LNCaP clone FGC (cell line): ENCODE measurements at regions not wholly inside any gene's neighbourhood (a gene's known extent, or its start where the extent isn't known, plus 50 kb on each side); places are given as distances from the start of the nearest gene placed in this dataset.

Experiments
- DNase-seq: peaks from one replicate; pipeline ENCODE4 v3.0.0-alpha.2; 2011; ENCODE audit warnings: low read depth
- H3K4me3 ChIP-seq: 2 replicates; pipeline ENCODE4 v1.5.1; 2011; ENCODE audit warnings: mild to moderate bottlenecking, low read depth, low read length, control low read depth
- TF ChIP-seq, protein P1 (sequence below): IDR thresholded peaks from 2 replicates; pipeline ENCODE4 v1.5.1; 2012; ENCODE audit warnings: mild to moderate bottlenecking; ENCODE audit not compliant: control insufficient read depth, insufficient read depth; ENCODE audit errors: extremely low read depth

GRCh38 chr1:87474098-87474497 is 145.4 kb downstream of the LMO4 start:
- no peak for DNase-seq
- no peak overlapping the region for H3K4me3 ChIP-seq
- TF ChIP-seq, protein P1, sequence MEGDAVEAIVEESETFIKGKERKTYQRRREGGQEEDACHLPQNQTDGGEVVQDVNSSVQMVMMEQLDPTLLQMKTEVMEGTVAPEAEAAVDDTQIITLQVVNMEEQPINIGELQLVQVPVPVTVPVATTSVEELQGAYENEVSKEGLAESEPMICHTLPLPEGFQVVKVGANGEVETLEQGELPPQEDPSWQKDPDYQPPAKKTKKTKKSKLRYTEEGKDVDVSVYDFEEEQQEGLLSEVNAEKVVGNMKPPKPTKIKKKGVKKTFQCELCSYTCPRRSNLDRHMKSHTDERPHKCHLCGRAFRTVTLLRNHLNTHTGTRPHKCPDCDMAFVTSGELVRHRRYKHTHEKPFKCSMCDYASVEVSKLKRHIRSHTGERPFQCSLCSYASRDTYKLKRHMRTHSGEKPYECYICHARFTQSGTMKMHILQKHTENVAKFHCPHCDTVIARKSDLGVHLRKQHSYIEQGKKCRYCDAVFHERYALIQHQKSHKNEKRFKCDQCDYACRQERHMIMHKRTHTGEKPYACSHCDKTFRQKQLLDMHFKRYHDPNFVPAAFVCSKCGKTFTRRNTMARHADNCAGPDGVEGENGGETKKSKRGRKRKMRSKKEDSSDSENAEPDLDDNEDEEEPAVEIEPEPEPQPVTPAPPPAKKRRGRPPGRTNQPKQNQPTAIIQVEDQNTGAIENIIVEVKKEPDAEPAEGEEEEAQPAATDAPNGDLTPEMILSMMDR = peak; percentile 39; the same call in 1 of the 2 replicates

- DNase-seq = no peak
- no peak overlapping the region for H3K4me3 ChIP-seq
- TF ChIP-seq, protein P1 = peak; percentile 36
These were observed 149.6 kb downstream of the LMO4 start for GRCh38 chr1:87478231-87478630.

DNA sequence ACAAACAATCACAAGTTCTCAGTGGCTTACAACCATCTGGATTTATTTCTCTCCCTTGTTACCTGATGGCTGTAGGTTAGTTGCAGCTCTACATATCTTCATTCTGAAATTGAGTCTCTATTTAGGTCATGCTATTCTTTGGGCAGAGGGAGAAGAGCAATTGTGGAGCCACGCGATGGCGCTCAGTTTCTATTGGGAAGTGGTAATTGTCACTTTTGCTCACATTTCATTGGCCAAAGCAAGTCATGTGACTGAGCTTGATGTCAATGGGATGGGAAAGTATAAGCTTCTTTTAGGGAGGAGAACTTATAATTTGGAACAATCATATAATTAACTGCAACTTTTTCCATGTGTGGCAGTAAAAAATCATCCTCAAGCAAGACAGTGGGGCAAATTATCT is 166.5 kb downstream of the LMO4 start:
- no peak overlapping the region for H3K4me3 ChIP-seq
- TF ChIP-seq, protein P1 = peak; percentile 44
- DNase-seq = peak; percentile 11

GRCh38 chr1:87495870-87496269 is 167.2 kb downstream of the LMO4 start:
- DNase-seq = no peak
- H3K4me3 ChIP-seq = no peak overlapping the region

GRCh38 chr1:87497380-87498203 is 168.9 kb downstream of the LMO4 start:
- H3K4me3 ChIP-seq = no peak overlapping the region
- TF ChIP-seq, protein P1 = no peak
- no peak for DNase-seq

More at GRCh38 chr1:87495870-87496269, 167.2 kb downstream of the LMO4 start:
- TF ChIP-seq, protein P1 = no peak

GRCh38 chr1:87501738-87502137 is 173.1 kb downstream of the LMO4 start:
- DNase-seq = no peak
- TF ChIP-seq, protein P1 = no peak
- H3K4me3 ChIP-seq = no peak overlapping the region

- no peak for DNase-seq
These were observed 176.8 kb downstream of the LMO4 start for GRCh38 chr1:87505391-87505983.

More at GRCh38 chr1:87505391-87505983, 176.8 kb downstream of the LMO4 start:
- H3K4me3 ChIP-seq = no peak overlapping the region
- TF ChIP-seq, protein P1 = no peak
